ENCODE measurements at regions not wholly inside any gene's neighbourhood (a gene's known extent, or its start where the extent isn't known, plus 50 kb on each side); places are given as distances from the start of the nearest gene placed in this dataset.

GRCh38 chr13:105232439-105232838 is 1303.0 kb downstream of the EFNB2 start:
- H3F3A ChIP-seq (ENCODE audit: insufficient read depth): no peaks in the 10 kb centered on the region
- H3K9me2 ChIP-seq (ENCODE audit: insufficient read depth): no peaks in the 10 kb centered on the region
- no peaks in the 10 kb centered on the region for H3K79me2 ChIP-seq (ENCODE audit: insufficient read depth)
- H3K9me3 ChIP-seq (ENCODE audit: low read depth): no peaks in the 10 kb centered on the region
- no peak for DNase-seq
- no peaks in the 10 kb centered on the region for H3K36me3 ChIP-seq (ENCODE audit: low read depth)
- no peak for TF ChIP-seq EZH2phosphoT487 (IDR thresholded peaks at IDR 0.05; ENCODE audit: insufficient read depth, low read depth)
- no peak for TF ChIP-seq EZH2 (IDR thresholded peaks at IDR 0.05; ENCODE audit: insufficient read depth, poor library complexity, severe bottlenecking)
- no peaks in the 10 kb centered on the region for H3K4me1 ChIP-seq (ENCODE audit: insufficient read depth)
- H2AFZ ChIP-seq: no peak overlapping the region
- no peaks in the 10 kb centered on the region for H3K27me3 ChIP-seq (replicated peaks; ENCODE audit: insufficient read depth)
- H3K9ac ChIP-seq: no peak overlapping the region
- in situ Hi-C loops (cut with MboI): no loop called here
- H3K27ac ChIP-seq: no peak overlapping the region
- H3K4me3 ChIP-seq: no peak overlapping the region
- 3 to 4% methylated on average over 5 of the region's 5 CpGs for WGBS, 2 experiments (ENCODE audit: low coverage in 1 of 2, low lambda C conversion rate in 2 of 2, missing lambda C conversion rate in 2 of 2)
- no peaks in the 10 kb centered on the region for H4K20me1 ChIP-seq (ENCODE audit: insufficient read depth)
- H3K4me2 ChIP-seq (ENCODE audit: unreplicated experiment): no peak overlapping the region

- H3F3A ChIP-seq (ENCODE audit: insufficient read depth): no peaks in the 10 kb centered on the region
- no peaks in the 10 kb centered on the region for H3K9me3 ChIP-seq (ENCODE audit: low read depth)
- H3K4me3 ChIP-seq: no peak overlapping the region
- in situ Hi-C loops (cut with MboI): no loop called here
- H3K9me2 ChIP-seq (ENCODE audit: insufficient read depth): no peaks in the 10 kb centered on the region
- no peak overlapping the region for H3K4me2 ChIP-seq (ENCODE audit: unreplicated experiment)
- no peak for DNase-seq
- no peak for TF ChIP-seq EZH2phosphoT487 (IDR thresholded peaks at IDR 0.05; ENCODE audit: insufficient read depth, low read depth)
- TF ChIP-seq EZH2 (IDR thresholded peaks at IDR 0.05; ENCODE audit: insufficient read depth, poor library complexity, severe bottlenecking): no peak
- H3K79me2 ChIP-seq (ENCODE audit: insufficient read depth): no peaks in the 10 kb centered on the region
- no peaks in the 10 kb centered on the region for H3K36me3 ChIP-seq (ENCODE audit: low read depth)
- no peak overlapping the region for H3K9ac ChIP-seq
- H3K4me1 ChIP-seq (ENCODE audit: insufficient read depth): no peaks in the 10 kb centered on the region
- 36 to 38% methylated on average over 7 of the region's 7 CpGs for WGBS, 2 experiments (ENCODE audit: low coverage in 1 of 2, low lambda C conversion rate in 2 of 2, missing lambda C conversion rate in 2 of 2)
- no peak overlapping the region for H2AFZ ChIP-seq
- H3K27ac ChIP-seq: no peak overlapping the region
- no peaks in the 10 kb centered on the region for H3K27me3 ChIP-seq (replicated peaks; ENCODE audit: insufficient read depth)
- no peaks in the 10 kb centered on the region for H4K20me1 ChIP-seq (ENCODE audit: insufficient read depth)
Observed at GRCh38 chr13:105232006-105232405, 1303.5 kb downstream of the EFNB2 start.

- Histone ChIP-seq H3K79me2 (ENCODE audit: insufficient read depth) (no peaks in the 10 kb centered on the region), H3K36me3 (ENCODE audit: low read depth) (no peaks in the 10 kb centered on the region), H2AFZ (no peak overlapping the region), H4K20me1 (ENCODE audit: insufficient read depth) (no peaks in the 10 kb centered on the region), H3K9ac (no peak overlapping the region), H3K4me1 (ENCODE audit: insufficient read depth) (no peaks in the 10 kb centered on the region), H3K27ac (no peak overlapping the region), H3K4me2 (ENCODE audit: unreplicated experiment) (no peak overlapping the region), H3K4me3 (no peak overlapping the region), H3K9me3 (ENCODE audit: low read depth) (no peaks in the 10 kb centered on the region), H3F3A (ENCODE audit: insufficient read depth) (no peaks in the 10 kb centered on the region), H3K27me3 (replicated peaks; ENCODE audit: insufficient read depth) (no peaks in the 10 kb centered on the region), H3K9me2 (ENCODE audit: insufficient read depth) (no peaks in the 10 kb centered on the region)
- in situ Hi-C loops (cut with MboI): no loop called here
- 20 to 22% methylated on average over 2 of the region's 2 CpGs for WGBS, 2 experiments (ENCODE audit: low coverage in 1 of 2, low lambda C conversion rate in 2 of 2, missing lambda C conversion rate in 2 of 2)
- no peak for DNase-seq
- TF ChIP-seq EZH2 (IDR thresholded peaks at IDR 0.05; ENCODE audit: insufficient read depth, poor library complexity, severe bottlenecking): no peak
- TF ChIP-seq EZH2phosphoT487 (IDR thresholded peaks at IDR 0.05; ENCODE audit: insufficient read depth, low read depth): no peak
Observed at GRCh38 chr13:105231579-105231978, 1303.9 kb downstream of the EFNB2 start.

- Histone ChIP-seq H3K27me3 (replicated peaks; ENCODE audit: insufficient read depth) (no peaks in the 10 kb centered on the region), H3K27ac (no peak overlapping the region), H3K4me3 (no peak overlapping the region), H3K79me2 (ENCODE audit: insufficient read depth) (no peaks in the 10 kb centered on the region), H3K9me2 (ENCODE audit: insufficient read depth) (no peaks in the 10 kb centered on the region), H3F3A (ENCODE audit: insufficient read depth) (no peaks in the 10 kb centered on the region), H2AFZ (no peak overlapping the region), H3K9ac (no peak overlapping the region), H4K20me1 (ENCODE audit: insufficient read depth) (no peaks in the 10 kb centered on the region), H3K36me3 (ENCODE audit: low read depth) (no peaks in the 10 kb centered on the region), H3K4me2 (ENCODE audit: unreplicated experiment) (no peak overlapping the region), H3K9me3 (ENCODE audit: low read depth) (no peaks in the 10 kb centered on the region), H3K4me1 (ENCODE audit: insufficient read depth) (no peaks in the 10 kb centered on the region)
- no peak for DNase-seq
- 12 to 13% methylated on average over 4 of the region's 4 CpGs for WGBS, 2 experiments (ENCODE audit: low coverage in 1 of 2, low lambda C conversion rate in 2 of 2, missing lambda C conversion rate in 2 of 2)
- in situ Hi-C loops (cut with MboI): no loop called here
- no peak for TF ChIP-seq EZH2 (IDR thresholded peaks at IDR 0.05; ENCODE audit: insufficient read depth, poor library complexity, severe bottlenecking)
- TF ChIP-seq EZH2phosphoT487 (IDR thresholded peaks at IDR 0.05; ENCODE audit: insufficient read depth, low read depth): no peak
Observed at GRCh38 chr13:105220881-105221280, 1314.6 kb downstream of the EFNB2 start.

GRCh38 chr13:105220063-105220462 is 1315.4 kb downstream of the EFNB2 start:
- Histone ChIP-seq H3K4me1 (ENCODE audit: insufficient read depth) (no peaks in the 10 kb centered on the region), H2AFZ (no peak overlapping the region), H3K27ac (no peak overlapping the region), H3F3A (ENCODE audit: insufficient read depth) (no peaks in the 10 kb centered on the region), H3K4me2 (ENCODE audit: unreplicated experiment) (no peak overlapping the region), H3K36me3 (ENCODE audit: low read depth) (no peaks in the 10 kb centered on the region), H4K20me1 (ENCODE audit: insufficient read depth) (no peaks in the 10 kb centered on the region), H3K79me2 (ENCODE audit: insufficient read depth) (no peaks in the 10 kb centered on the region), H3K9me3 (ENCODE audit: low read depth) (no peaks in the 10 kb centered on the region), H3K9me2 (ENCODE audit: insufficient read depth) (no peaks in the 10 kb centered on the region), H3K9ac (no peak overlapping the region), H3K27me3 (replicated peaks; ENCODE audit: insufficient read depth) (no peaks in the 10 kb centered on the region), H3K4me3 (no peak overlapping the region)
- TF ChIP-seq EZH2 (IDR thresholded peaks at IDR 0.05; ENCODE audit: insufficient read depth, poor library complexity, severe bottlenecking): no peak
- TF ChIP-seq EZH2phosphoT487 (IDR thresholded peaks at IDR 0.05; ENCODE audit: insufficient read depth, low read depth): no peak
- no peak for DNase-seq
- in situ Hi-C loops (cut with MboI): no loop called here
- WGBS, 2 experiments (ENCODE audit: low coverage in 1 of 2, low lambda C conversion rate in 2 of 2, missing lambda C conversion rate in 2 of 2): 64 to 65% methylated on average over 8 of the region's 8 CpGs
